ENCODE measurements at regions not wholly inside any gene's neighbourhood (a gene's known extent, or its start where the extent isn't known, plus 50 kb on each side); places are given as distances from the start of the nearest gene placed in this dataset.

DNA sequence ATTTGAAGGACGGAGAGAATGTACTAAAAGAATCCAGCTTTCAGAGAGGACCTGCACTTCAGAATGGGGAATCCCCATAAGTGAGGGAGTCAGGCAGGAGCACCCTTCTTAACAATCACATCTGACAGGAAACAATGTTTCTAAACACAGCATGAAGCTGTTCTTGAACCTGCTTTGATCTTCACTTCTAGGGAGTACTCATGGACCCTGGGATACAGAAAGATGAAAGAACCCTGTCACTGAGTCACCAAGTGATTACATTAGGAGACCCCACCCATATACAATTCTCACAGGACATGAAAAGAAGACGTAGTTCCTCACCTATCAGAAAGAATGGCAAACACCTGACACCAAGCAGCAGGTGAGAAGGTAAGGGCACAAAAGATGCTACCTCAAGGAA is 296.9 kb upstream of the ZC3H12C start:
- intact Hi-C loops (cut with micrococcal nuclease), result no loop called here

DNA sequence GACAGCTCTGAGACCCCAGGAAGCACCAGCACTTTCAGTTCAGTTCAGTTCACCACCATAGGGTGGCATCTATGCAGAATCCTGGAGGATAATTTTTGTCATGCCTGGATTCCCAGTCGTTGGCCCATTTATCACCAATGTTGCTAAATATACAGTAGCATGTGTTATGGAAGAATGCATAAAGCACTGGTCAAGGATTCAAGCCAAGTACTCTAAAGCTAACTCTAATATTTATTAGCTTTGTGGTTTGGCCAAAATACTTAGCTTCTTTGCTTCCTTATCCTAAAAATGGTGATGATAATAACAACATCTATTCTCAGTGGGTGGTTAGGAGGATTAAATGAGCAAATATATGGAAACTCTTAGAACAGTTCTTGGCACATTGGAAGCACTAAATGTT is 294.7 kb upstream of the ZC3H12C start:
- intact Hi-C loops (cut with micrococcal nuclease), result no loop called here

DNA sequence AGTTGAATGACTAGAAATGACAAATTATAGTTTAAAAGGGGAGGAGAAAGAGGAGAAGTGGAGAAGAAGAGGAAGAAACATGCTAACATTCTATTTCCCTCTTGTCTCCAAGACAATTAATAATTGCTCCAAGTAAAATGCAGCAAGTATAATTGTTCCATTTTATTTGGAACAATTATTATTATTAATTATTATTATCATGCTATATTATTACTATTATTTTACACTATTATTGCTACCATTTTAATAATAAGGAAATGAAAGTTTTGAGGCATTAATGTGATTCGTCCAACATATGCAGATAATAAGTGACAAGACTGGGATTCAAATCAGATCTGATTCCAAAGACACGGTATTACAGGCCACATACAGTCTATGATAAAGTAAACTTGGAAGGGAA is 293.6 kb upstream of the ZC3H12C start:
- intact Hi-C loops (cut with micrococcal nuclease), result no loop called here

DNA sequence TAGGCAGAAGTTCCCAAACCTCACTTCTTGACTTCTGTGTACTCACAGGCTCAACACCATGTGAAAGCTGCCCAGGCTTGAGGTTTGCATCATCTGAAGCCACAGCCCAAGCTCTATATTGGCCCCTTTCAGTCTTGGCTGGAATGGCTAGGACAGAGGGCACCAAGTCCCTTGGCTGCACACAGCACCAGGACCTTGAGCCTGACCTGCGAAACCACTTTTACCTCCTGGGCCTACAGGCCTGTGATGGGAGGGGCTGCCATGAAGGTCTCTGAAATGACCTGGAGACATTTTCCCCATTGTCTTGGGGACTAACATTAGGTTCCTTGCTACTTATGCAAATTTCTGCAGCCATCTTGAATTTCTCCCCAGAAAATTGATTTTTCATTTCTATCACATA is 288.3 kb upstream of the ZC3H12C start:
- intact Hi-C loops (cut with micrococcal nuclease), result no loop called here

- intact Hi-C loops (cut with micrococcal nuclease), result no loop called here
These were observed 287.0 kb upstream of the ZC3H12C start for GRCh38 chr11:109806205-109806604.

DNA sequence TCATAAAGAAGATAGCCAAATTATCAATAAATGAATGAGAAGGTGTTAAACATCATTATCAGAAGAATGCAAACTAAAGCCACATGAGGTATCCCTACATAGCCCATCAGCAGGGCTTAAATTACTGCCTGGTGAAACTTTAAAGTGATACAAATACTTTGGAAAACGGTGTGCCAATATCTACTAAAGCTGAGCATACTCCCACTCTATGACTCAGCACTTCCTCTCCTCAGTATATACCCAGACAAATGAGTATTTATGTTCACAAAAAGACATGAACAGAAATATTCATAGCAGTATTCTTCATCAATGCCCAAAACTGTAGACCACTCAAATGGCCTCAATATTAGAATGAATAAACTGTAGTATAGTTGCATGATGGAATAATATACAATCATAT is 284.6 kb upstream of the ZC3H12C start:
- intact Hi-C loops (cut with micrococcal nuclease), result no loop called here

- intact Hi-C loops (cut with micrococcal nuclease), result no loop called here
These were observed 278.4 kb upstream of the ZC3H12C start for GRCh38 chr11:109814824-109815223.

- intact Hi-C loops (cut with micrococcal nuclease), result no loop called here
These were observed 277.6 kb upstream of the ZC3H12C start for GRCh38 chr11:109815500-109816150.

GRCh38 chr11:109818290-109818689 is 274.9 kb upstream of the ZC3H12C start:
- intact Hi-C loops (cut with micrococcal nuclease), result no loop called here

DNA sequence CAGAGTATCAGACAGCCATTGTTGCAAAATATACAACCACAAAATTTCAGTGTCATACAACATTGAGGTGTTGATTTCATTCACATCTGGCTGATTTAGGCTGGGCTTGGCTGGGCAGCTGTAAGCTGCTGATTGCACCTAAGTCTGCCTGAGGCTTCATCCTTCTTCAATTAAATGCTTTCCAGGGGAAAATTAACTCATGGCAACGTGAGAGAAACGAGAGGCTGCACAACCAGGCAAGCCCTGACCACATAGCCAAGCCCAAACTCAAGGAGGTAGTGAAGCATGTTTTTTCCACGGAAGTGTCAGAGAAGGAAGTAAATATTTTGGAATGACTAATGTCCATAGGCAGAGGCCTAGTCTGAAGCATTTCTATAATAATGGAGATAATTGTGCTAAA is 273.8 kb upstream of the ZC3H12C start:
- intact Hi-C loops (cut with micrococcal nuclease), result no loop called here

DNA sequence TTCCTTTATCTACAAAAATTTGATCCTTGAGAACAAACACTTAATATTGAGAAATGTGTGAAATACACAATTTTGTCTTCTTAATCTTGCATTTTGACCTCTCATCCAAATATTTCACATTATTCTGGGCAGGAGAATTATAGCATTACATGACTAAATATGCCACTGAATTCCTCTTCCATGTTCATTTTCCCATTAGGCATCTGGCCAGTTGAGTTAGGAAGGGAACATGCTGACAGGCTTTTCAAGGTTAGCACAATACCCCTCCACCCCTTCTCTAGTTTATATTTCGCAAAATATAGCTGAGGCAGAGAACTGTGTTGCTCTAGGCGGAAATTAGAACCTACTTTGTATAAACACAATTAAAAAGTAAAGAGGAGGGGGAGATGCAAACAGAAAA is 271.7 kb upstream of the ZC3H12C start:
- intact Hi-C loops (cut with micrococcal nuclease), result no loop called here

GRCh38 chr11:109822436-109823102 is 270.6 kb upstream of the ZC3H12C start:
- intact Hi-C loops (cut with micrococcal nuclease), result no loop called here

GRCh38 chr11:109828387-109828786 is 264.8 kb upstream of the ZC3H12C start:
- intact Hi-C loops (cut with micrococcal nuclease), result no loop called here

DNA sequence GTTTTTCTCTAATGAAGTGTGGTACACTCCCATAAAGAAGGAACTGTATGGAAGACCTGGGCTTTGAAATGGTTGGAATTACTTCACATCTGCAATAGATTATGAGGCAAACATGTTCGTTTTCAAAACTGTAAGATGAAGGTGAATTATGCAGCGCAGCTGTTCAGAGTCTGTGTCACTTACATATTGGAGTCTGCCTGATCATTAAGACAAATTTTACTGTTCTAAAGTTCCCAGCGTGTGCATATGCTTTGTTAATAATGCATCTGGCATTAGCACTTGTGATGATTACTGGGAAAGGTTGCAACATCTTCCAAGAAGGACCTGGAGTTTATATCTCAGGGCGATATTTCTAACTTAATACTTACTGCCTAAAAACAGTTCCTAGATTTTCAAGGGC is 255.2 kb upstream of the ZC3H12C start:
- intact Hi-C loops (cut with micrococcal nuclease), result no loop called here

DNA sequence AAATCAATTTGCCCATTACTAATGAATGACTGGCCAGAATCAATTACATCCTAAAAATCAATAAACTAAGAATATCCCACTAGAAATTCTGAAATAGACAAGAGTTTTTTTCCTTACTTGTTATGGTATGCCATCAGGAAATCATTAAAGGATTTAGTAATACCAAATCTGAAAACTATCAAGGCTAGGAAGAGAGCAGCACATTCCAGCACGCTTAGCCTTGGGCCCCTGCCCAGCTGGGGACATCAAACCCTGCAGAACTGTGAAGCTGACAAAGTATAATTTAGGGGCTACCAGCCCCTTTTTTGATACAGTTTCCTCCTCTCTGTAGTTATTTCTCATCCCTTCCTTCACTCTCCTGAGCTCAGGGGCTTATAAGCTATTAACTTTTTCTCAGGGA is 247.8 kb upstream of the ZC3H12C start:
- intact Hi-C loops (cut with micrococcal nuclease), result no loop called here

GRCh38 chr11:109847621-109848020 is 245.6 kb upstream of the ZC3H12C start:
- intact Hi-C loops (cut with micrococcal nuclease), result no loop called here

DNA sequence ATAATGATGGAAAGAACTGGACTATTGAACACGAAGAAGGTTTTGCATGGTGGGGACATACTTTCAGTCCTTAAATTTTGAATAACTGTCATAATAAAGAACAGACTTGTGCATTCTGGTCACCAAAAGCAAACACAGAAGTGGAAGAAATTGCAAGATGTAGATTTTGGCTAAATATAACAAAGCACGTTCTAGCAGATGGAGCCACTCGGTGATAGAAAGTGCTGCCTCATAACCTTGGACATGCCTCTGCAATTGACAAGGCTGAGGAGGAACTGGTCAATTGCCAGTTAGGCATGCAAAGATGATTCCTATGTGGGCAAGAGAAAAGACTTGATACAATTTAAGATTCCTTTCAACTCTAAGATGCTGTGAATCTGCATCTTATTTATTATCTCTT is 244.1 kb upstream of the ZC3H12C start:
- intact Hi-C loops (cut with micrococcal nuclease), result no loop called here

DNA sequence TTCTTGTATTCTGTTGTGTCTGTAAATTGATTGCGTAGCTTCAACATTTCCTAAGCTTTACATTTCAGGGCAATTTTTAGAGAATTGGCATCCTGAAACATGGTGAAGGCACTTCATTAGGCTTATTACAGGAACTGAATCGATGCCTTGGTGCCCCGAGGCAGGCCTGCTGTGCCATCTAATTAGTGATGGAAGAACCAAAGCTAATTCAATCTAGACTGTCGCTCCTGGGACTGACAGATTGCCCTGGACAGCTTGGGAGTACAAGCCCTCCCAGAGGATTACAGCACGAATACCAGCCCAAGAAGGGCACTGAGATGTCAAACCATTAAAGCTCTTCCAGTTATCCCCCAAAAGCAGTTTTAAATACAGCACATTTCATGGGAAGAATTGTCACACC is 243.2 kb upstream of the ZC3H12C start:
- intact Hi-C loops (cut with micrococcal nuclease), result loop anchor here (5.0 kb wide), 2 partner anchors 352 to 527 kb away; no protein-coding TSS in a partner anchor

GRCh38 chr11:109851780-109852390 is 241.3 kb upstream of the ZC3H12C start:
- intact Hi-C loops (cut with micrococcal nuclease), result loop anchor here (2.0 to 5.0 kb wide), 3 partner anchors 87 to 525 kb away; no protein-coding TSS in a partner anchor

GRCh38 chr11:109853156-109853776 is 239.9 kb upstream of the ZC3H12C start:
- intact Hi-C loops (cut with micrococcal nuclease), result loop anchor here (1.0 to 5.0 kb wide), 4 partner anchors 86 to 580 kb away; no protein-coding TSS in a partner anchor

DNA sequence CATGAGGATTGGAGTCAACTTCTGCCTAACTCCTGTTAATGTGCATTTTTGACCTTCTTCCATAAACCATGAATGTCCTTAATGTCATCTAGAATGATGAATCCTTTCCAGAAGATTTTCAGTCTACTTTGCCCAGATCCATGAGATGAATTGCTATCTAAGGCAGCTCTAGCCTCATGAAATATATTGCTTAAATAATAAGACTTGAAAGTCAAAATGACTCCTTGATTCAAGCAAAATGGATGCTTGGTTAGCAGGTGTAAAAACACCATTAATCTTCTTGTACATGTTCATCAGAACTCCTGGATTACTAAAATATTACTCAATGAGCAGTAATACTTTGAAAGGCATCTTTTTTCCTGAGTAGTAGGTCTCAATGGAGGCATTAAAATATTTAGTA is 238.5 kb upstream of the ZC3H12C start:
- intact Hi-C loops (cut with micrococcal nuclease), result loop anchor here (5.0 kb wide), 2 partner anchors 348 to 523 kb away; no protein-coding TSS in a partner anchor

DNA sequence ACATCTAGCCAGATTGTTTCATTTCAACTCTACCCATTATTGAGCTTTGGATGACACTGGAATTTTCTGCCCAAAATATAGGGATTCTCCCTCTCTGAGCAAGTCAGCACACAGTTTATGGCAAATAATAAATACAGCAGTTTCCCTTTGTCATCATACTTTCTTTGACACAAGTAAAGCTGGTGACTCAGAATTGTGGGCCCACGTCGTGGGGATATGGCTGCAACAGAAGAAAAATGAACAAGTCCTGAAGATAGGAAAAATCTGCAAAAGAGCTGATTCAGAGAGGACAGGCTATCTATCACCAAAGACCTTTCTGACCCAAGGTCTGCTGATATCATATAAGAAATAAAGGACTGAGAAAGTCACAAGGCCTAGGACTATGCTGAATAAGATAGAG is 236.3 kb upstream of the ZC3H12C start:
- intact Hi-C loops (cut with micrococcal nuclease), result no loop called here

Data from T-helper 1 cell treated with Interleukin-12 subunit alpha and Interleukin-12 subunit beta and Interleukin-4 antibody, amounts not matched to agents 30 ng/mL and 1 ng/mL, for 36 hours (primary cell).